Stimulated activated CD4-positive, alpha-beta T cell treated with anti-CD3 and anti-CD28 coated beads, Interleukin-1b, Interleukin-23, amount 100 ng/mL, for 1 hour (primary cell): ENCODE measurements at regions not wholly inside any gene's neighbourhood (a gene's known extent, or its start where the extent isn't known, plus 50 kb on each side); places are given as distances from the start of the nearest gene placed in this dataset.
"Not testable (repeated sequence)": the region's sequence is repeated elsewhere in the genome, so short reads cannot be mapped to it uniquely, and the experiment has no call there.

Experiments used
- DNase-seq, 2 donors: peaks; one replicate each; pipeline ENCODE4 v3.0.0-alpha.2; 2020; ENCODE audit warnings: low read depth in 2 of 2

DNA sequence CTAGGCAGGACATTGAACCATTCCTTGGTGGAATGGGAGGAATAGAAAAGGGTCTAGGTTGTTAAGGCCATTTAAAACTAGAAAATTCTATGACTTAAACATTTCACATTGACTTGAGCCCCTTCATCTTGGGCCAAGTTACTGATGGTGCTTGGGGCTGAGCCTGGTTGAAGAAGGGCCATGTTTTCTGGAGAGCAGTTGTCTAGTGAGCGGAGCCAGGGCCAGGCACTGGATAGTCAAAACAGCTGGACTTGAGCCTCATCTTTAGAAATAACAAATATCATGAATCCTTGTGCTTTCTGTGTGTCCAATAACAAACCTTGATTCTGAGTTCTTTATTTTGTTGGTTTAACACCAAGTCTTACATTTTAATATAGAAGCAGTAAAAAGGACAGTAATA lies 134.6 kb upstream of the TCF21 start:
- DNase-seq, result no peak

DNA sequence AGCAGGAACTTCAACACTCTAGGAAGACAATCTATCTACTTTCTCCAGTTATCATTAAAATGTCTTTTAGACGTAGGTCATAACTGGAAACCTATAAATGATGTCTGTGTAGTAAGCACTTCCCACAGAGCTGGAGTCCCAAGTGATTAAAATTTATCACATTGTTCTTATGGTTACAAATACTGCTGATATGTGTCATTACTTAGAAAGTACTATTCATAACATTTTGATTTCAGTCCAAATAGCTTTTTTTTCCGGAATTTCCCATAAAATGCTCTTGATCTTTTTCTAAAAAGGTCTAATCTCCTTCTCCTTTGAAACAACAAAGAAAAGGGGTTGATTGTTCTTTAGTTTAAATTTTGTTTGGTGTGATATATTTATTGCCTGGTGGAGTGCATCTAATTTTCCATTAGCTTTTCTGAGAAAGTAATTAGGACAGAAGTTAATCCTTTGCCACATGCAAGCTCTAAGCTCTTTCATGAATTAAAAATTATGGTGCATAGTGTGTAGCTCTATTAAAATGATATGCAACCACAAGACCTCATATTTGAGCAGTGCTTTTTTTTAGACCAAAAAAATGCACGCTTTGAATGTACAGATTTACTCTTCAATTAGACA lies 132.7 kb upstream of the TCF21 start:
- DNase-seq, result no peak

DNA sequence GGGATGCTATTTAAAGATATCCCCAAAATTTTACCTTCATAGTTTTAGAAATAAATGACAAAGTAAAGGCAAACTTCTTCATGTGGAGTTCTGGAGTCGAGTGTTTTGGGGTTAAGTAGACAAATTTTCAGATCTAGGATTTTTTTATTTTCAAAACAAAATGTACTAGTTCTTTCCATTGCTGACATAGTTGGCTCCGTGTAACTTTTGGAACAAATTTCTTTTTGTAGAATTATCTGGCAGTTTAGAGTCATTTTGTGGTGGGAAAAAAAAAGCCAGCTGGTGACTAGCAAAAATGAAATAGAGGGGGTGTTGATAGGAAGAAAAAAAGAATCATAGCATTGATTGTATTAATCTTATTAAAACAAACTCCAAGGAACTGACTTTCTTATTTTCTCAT lies 131.6 kb upstream of the TCF21 start:
- DNase-seq, result no peak

DNA sequence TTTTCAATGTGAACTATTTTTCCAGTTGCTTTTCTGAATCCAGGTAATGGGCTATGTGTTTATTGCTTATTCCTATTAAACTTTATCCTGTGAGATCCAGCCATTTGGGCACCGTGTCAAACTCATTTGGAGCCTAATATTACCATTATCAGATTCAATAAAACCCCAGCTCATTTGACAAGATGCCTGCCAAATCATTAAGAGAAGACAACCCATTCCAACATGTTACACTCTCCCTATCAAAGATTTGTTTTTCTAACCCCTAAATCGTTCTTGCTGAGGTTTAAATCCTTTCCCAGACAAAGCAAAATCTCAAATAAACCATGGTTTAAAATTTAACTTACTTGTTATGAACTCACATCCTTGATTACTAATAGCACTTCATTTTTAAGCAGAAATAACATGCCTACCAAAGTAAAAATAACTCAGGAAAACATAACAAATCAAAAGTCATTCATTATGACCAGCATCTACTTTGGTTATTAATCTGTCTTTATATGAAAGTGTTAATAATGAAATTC lies 130.0 kb upstream of the TCF21 start:
- DNase-seq, result no peak

DNA sequence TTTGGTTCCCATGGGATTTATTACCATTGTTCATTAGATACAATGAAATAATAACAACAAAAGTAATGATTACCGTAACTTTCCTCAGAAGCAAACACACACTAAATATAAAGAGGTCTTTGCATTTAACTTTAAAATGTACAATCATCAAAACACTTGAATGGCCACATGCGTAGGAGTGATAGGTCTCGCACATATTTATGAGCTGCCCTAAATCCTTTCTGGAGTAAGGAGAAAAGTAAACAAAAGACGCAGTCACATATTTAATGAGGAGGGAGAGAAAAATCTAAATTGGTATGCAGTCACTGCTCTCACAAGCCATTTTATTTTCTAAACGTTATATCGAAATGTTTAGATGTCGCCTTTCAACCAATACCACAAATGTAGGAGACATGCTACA lies 129.4 kb upstream of the TCF21 start:
- DNase-seq, result no peak

DNA sequence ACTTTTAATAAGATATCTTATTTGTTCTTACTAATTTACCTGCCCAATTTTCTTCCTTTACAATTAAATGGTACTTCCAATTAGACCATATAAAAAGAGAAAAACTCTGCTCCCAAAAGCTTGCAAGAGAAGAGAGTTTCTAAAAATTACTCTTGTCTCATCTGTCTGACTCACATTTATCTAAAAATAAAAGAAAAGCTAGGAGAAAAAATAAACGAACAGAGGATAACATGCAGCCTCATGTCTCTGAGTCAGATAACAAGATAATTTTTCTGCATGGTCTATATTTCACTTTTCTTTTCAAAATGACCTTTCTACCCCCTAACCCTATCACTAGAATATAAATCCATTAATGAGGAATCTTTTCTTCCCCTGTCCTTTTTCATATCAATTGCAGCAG lies 127.2 kb upstream of the TCF21 start:
- DNase-seq, result no peak

DNA sequence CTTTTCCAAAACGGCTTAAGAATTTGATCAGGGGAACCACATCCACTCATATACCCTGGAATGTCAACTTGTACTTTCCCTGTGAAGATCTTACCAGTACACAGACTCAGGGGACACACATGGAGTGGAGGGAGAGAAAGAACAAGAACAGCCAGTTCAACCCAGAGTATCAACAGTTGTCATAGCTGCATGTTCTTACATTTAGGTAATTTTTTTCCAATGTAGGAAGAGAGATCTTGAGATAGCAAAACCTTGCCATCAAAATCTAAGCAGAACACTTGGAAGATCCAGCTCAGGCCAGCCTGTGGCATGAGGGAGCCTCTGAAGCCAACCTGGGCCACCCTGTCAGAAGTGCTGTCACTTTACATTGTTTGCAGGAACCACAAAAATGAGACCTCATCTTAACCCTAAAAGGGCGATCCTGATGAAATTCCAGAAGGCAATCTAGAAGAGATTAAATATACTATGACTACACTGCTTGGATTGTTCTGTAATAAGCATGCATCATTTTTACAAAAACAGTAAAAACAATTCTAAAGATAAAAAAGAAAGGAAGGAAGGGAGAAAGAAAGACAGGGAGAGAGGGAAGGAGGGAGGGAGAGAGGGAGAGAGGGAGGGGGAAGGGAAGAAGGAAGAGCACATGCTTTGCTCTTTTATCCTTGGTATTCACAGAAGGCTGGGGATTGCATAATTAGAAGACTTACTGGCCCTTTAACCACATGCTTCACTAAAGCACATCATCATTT lies 124.7 kb upstream of the TCF21 start:
- no peak for DNase-seq

DNA sequence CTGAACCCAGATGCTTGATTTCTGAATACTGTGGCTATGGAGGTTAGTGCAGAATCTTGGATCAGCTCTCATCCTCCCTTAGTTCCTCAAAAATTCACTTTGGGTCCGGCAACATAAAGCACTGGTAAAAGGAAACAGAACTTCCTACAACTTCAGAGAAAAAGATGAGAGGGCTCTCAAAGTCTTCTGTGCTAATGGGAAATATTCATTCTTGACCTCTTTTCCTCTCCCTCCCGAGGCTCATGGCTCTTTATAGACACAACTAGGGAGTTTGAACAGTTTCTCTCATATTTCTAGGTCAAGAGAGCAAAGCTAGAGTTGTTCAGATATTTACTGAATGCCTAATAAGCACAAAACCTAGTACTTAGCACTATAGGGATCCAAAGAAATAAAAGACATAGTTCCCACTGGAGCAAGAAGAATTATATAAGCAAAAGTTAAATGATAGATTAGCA lies 124.1 kb upstream of the TCF21 start:
- DNase-seq, result no peak

DNA sequence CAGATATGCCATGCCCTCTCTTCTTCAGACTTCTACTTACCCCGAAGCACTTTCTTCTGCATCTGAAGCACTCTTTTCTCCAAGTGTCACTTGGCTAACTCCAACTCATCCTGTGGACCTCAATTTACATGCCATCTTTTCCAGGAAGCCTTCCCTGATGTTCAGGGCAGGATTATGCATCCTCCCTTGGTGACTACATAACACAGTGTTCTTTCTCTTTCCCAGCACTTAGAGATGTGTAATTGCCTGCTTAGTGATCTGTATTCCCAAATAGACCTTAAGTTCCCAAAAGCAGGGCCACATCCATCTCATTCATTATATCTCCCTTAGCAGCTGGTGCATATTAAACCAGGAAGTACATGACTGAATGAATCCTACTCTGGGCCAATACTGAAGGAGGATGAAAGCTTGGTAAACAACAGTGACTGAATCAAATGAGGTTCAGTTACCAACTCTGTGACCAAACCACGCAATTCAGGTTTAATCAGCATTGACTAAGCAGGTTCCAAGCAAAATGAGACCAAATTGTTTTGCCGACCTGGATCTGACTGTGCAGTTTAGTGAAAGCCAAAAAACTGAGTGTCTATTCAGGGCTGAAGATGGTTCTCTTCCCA lies 121.4 kb upstream of the TCF21 start:
- DNase-seq, result no peak

DNA sequence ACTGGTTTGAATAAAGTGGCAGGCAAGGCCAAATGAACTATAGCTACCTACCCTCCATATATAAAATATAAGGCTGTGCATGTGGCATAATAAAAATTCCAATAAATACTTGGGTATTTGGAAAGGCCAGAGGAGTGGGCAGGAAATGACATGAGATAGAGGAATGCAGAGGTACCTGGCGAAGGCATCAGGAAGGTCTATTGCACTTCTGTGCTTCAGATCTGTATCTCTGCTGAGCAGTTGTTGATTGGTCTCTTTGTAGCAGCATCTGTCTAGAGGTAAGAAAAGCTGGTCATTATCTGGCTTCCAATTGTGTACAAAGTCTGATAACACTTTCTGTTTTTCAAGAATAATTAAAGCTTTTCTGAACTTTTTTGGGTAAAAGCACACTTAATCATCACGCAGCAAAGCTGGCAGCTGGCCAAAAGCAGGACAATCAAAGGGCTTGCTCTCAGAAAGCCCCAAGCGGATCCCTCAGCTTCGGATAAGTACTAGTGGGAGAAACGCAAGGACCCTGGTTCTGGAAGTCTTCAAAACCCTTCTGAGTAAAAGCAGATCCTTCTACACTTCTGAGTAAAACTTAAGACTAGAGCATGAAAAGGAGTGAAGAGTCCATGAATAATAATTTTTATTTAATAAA lies 120.1 kb upstream of the TCF21 start:
- DNase-seq, result no peak

DNA sequence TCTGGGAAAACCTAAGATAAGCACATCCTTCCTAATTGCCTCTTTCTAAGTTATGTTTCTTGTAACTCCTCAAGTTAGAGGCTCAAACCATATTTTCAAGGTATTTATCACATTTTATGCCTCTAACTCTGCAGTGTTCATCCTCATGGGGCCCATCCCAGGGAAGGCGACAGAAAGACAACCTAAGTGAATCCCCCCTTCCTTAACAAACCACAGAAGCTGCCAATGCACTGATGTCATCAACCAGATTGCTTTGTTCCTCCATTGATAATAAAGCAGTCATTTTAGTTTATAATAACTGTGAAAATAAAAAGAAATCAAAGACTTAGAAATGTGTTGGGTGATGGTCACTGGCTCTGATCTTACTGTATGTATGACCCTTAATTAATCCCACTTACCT lies 119.5 kb upstream of the TCF21 start:
- no peak for DNase-seq

DNA sequence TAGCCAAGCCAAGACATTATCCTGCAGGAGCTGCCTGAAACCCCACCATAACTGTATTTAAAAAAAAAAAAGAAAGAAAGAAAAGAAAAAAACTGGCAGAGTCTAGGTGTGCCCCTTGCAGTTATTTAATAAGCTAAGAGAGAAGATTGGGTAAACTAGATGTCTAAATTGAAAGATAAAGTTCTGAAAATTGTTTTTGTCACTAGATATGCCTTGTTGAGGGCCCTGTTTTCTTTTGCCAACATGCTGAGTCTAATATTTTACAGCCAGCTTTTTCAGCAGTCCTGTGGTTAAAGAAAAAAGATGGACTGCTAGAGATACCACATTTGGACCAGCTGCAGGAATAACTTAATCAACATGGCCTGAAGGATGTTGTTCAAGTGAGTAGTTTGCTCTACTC lies 116.3 kb upstream of the TCF21 start:
- no peak for DNase-seq

DNA sequence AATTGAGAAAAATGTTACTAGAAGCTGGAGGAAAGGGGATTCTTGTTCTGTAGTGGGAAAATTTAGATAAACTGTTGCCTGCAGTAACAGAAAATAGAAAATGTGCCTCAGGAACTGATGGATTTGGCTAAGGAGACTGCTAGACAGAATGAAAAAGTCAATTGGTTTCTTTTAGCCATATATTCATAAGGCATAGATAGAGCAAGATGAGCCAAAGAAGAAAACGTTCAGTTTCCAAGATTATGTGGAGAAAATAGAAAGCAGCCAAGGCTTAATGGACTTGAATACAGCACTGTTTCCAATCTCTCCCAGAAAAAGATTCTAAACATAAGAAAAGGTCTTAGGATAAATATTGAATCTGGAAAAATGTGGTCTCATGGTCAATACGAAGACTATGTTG lies 115.1 kb upstream of the TCF21 start:
- DNase-seq, result no peak

DNA sequence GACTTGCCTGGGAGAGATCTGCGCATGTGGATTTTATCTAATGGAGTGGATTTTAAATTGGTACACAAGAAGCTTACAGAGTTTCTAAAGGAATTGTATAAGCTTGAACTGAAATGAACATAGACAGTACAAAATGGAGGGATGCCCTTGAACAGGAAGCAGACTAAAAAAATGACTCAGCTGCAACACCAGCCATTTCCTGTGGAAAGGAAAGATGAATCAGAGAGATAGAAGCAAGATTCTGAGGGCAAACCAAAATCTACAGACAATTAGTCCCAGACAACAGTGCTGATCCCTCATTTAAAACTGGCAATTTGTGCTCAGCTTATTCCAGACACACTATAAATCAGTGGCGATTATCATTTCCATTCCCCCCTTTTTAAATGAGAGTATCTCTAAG lies 114.6 kb upstream of the TCF21 start:
- no peak for DNase-seq

DNA sequence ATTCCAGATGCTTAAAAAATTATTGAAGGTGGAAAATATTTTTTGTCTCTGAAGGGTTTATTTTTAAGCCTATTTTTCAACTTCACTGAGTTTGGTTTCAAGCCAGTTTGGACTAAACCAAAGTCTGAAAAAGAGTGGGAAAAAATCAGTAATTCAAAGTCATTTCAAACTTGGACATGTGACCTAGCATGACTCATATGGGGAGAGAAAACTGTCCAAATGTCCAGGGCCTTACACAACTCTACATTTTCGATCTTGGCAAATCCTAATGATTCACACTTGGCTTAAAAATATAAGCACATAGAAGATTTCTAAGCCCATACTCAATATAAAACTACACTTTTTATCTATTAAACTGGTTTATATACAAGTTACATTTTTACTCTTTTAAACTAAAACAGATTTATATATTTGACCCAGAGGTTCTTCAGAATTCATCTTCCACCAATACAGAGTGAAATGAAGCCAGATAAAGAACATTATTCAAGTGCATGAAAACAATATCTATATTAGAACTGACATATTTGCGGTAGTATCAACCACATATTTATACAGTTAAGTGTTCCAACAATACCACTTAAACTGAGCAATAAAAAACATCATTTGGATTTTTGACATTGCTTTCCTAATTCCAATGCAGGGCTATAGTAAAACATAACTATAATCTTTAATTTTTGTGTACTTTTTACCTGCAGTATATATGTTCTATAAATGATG lies 110.3 kb upstream of the TCF21 start:
- no peak for DNase-seq

DNA sequence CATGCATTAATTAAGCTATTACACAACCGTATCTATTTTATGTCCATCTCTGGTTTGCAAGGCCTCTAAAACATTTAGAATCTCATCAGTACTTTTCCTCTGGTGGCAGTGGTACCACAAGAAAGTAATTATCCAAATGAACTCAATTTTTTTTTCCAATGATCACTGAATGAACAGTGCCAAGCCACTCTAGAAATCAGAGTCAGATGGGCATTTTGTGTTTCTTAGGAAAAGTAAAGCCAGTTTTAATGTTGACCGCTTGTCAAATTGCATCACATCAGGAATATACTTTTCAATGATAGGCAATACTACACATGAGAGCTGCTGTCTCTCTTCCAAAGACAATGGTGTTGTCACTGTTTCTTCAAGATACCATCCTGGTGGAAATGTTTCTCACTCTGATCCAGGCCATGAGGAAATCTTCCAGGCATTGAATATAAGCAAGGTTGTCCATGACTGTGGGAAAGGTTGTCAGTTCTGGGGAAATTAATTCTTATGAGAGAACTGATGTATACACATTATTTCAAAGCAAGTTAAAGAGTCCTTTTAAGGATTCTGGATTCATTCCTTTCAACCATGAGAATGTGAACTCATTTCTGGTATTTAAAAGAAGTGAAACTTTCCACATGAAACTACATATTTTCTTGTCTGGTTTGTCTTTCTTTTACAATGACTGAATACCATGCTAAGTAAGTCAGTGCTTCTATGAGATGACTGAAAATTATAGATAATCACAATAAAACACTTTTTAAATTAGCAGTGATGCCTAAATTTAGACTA lies 108.8 kb upstream of the TCF21 start:
- no peak for DNase-seq

DNA sequence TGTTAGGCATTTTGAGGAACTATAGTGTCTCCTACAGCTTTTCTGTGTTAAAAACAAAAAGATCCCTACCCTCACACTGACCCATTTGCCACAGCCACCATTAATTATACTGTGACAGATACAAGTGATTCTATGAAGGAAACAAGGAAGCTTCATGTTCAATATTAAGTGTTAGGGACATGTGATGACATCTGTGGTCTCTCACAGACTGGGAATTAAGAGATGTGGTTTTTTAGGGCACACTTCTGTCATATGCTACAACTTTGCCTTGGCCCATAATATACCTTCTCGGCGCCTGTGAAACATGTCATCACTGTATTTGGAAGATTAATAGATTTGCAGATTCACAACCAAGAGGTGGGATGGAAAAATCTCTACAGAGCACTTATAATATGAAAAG lies 102.9 kb upstream of the TCF21 start:
- DNase-seq, result no peak

DNA sequence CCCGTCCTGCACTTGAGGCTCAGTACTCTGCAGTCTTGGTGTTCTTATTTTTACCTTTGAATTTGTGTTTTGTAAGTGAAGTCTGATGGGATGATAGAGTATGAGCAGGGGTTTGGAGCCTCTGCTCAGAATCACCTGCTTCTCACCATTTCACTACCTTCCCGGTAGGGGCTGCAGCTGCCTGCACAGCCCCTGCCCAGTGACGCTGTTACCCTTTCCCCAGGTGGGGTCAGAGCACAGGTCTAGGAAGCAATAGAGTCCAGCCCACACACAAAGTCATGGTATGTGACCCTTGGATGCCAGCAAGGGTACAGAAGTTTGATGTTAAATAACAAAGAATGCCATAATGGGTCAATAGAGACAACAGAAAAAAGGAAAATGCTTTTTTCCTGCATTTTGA lies 101.8 kb upstream of the TCF21 start:
- DNase-seq, result no peak

DNA sequence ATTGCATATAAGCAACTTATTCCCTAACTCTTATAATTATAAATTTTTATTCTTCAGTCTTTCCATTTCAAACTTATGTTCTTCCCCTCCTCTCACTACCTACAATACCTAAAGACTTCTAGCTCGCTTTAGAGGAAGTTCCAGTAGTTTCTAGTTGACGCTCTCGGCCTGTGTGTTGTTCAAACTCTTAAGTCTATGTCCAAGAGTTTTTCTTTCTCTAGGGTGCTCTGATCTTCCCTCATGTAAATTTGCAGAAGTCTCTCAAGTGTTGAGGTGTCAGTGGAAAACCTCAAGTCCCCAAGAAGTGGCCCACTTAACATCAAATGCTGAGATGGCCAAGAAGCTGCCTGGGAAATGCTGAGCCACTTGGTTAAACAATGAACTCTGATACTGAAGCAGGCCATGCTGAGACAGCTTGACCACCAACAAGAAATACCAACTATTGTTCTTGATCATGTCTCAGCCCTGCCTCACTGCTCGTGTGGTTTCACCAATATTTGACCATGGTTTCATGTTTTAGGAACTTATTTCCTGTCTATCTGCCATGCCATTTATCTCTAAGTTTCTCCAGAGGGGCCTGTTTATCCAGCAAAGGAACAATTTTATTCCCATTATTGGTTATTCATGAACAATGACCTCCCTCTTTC lies 100.9 kb upstream of the TCF21 start:
- no peak for DNase-seq

DNA sequence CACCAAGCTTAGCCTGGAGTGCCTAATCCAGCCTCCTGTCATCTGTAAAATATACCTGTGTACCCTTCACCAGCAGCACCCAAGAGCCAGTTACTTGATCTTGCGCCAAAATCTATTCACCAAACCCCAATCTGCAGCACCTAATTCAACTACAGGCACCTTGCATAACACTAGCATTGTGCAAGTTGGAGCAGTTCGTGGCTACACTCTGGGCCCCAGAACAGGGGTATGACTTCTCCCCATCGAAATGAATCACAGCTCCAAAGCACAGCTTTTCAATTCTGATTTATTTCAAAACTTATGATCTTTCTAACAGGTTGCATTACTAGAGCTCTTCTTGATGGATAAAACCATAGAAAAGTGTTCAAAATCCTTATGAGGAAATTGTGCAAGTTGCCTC lies 100.4 kb upstream of the TCF21 start:
- DNase-seq, result no peak

DNA sequence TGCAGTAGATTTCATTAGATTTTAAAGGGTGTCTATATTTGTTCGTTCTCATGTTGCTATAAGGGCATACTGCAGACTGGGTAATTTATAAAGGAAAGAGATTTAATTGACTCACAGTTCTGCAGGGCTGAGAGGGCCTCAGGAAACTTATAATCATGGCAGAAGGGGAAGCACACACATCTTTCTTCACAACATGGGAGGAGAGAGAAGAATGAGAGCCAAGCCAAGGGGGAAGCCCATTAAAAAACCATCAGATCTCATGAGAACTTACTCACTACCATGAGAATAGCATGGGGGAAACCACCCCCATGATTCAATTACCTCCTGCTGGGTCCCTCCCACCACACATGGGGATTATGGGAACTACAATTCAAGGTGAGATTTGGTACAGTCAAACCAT lies 99.5 kb upstream of the TCF21 start:
- not testable (repeated sequence) for DNase-seq
